HG02885 (cell line): ENCODE measurements at regions not wholly inside any gene's neighbourhood (a gene's known extent, or its start where the extent isn't known, plus 50 kb on each side); places are given as distances from the start of the nearest gene placed in this dataset.

Experiments used
- ATAC-seq: cut with Tn5 transposase; IDR thresholded peaks from one replicate; pipeline ENCODE4 v1.9.1; 2021; ENCODE audit warnings: mild to moderate bottlenecking; ENCODE audit not compliant: unreplicated experiment, poor library complexity

DNA sequence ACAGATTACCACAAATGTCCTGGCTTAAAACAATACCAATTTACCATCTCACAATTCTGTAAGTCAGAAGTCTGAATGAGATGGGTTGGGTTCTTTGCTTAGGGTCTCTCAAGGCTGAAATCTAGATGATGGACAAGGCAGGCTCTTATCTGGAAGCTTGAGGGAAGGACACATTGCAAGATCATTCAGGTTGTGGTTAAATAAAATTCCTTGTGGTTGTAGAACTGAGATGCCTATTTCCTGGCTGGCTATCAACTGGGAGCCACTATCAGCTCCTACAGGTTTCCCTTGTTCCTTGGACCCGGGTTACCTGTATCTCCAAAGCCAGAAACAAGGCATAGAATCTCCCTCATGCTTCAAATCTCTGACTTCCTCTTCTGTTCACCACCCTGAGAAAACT lies 148.4 kb downstream of the MDFIC start:
- ATAC-seq = no peak
